GM23248 (cell line): ENCODE measurements at regions not wholly inside any gene's neighbourhood (a gene's known extent, or its start where the extent isn't known, plus 50 kb on each side); places are given as distances from the start of the nearest gene placed in this dataset.

Experiments
- EZH2 ChIP-seq: fragments of 200-600 bp; sonication (generic); IDR thresholded peaks from 2 replicates; pipeline ENCODE4 v1.6.1; 2018; ENCODE audit warnings: antibody characterized with exemption, mild to moderate bottlenecking; ENCODE audit not compliant: insufficient read depth, poor library complexity, severe bottlenecking
- EZH2phosphoT487 ChIP-seq: fragments of 200-600 bp; sonication (generic); IDR thresholded peaks from 2 replicates; pipeline ENCODE4 v1.6.1; 2018; ENCODE audit warnings: antibody characterized with exemption, moderate library complexity, mild to moderate bottlenecking, low read depth; ENCODE audit not compliant: insufficient read depth

DNA sequence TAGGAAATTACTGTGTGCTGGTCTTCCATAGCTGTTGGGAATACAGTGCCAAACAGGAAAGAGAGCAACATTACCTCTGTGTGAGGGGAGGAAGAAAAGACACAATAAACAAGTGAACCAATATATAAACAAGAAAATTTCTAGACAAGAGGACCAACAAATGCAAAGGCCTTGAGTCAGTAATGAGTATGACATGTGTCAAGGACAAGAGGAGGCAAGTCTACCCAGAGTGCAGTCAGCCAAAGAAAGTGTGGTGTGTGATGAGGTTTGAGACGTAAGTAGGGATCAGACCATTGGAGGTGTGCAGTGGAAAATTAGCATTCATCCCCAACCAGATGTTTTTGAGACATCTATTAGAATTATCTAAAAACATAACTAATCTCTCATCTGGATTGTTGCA is 69.5 kb upstream of the CDH6 start:
- TF ChIP-seq EZH2 = no peak
- no peak for TF ChIP-seq EZH2phosphoT487
